Muscle of arm (tissue), 1 donor: ENCODE measurements at regions not wholly inside any gene's neighbourhood (a gene's known extent, or its start where the extent isn't known, plus 50 kb on each side); places are given as distances from the start of the nearest gene placed in this dataset.
A peak's percentile ranks its signal among the peaks of the same experiment; 100 is the strongest.

Experiments used
- DNase-seq: peaks from one replicate; pipeline ENCODE4 v3.0.0-alpha.2; 2013

GRCh38 chr4:67234296-67234695 lies 311.0 kb downstream of the CENPC start:
- DNase-seq: no peak

DNA sequence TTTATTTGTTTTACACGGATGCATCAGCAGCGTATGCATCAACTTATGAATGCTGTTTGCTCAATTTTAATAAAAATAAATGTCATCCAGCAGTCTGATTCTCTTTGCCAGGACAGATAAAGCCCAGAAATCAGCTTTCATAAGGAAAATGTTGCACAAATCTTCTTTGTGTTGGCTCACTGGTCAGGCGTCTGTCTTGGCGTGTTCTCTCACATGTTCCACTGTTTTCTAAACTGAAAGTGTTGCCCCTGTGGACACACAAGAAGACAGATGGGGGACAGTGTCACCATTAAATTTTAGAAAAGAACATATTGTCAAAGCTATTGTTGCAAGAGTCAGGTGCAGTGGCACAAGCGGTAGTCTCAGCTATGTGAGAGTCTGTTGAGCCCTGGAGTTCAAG lies 316.2 kb downstream of the CENPC start:
- DNase-seq: no peak

GRCh38 chr4:67220861-67221260 lies 324.4 kb downstream of the CENPC start:
- DNase-seq: no peak

DNA sequence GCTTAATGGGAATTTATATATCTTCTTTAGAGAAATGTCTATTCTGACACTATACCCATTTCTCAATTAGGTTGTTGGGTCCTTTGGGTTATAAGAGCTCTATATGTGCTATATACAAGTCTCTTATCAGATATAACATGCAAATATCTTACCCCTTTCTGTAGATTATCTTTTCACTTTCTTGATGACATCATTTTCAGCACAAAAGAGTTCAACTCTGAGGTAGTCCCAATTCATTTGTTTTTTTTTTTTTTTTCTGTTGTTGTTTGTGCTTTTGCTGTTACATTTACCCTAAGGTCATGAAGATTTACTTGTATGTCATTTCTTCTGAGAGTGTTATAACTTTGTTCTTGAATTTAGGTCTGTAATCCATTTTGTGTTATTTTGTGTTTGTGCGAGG lies 326.4 kb downstream of the CENPC start:
- DNase-seq: no peak

DNA sequence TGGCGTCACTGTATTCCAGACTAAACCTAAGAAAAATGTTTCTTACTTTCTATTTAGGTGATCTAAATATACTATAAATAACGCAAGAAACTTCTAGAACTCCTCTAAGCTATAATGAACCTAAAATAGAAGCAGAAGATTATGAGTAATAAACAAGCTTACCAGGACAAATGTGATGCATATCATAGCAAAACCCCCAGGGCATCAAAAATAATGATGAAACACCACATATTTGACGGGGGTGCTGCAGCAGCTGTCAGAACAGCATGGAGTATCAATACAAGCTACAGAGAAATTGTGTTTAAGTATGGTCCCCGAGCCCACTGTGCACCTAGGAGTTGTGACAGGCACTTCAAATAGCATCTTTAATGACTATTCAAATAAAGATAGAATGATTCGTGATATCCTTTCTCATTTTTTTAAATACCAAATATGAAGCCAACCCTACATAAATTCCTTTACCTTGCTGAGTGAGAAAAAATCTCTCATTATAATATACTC lies 337.3 kb downstream of the CENPC start:
- no peak for DNase-seq

DNA sequence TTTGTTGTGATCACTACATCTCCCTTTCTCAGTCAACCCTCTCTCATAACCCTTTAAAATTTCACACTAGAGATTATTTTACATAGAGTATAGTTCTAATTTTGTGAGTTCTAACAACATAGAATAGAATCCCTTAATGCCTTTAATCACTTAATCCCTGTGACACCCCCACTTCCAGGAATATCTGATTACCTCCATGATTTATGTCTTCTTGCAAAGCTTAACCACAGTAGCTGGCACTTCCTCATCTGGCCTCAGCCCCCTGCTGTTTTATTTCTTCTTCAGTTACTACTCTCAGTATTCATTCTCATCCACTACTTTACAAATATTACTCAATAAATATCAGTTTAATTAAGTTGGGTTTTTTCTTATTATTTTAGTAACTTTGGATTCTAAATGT lies 340.9 kb downstream of the CENPC start:
- no peak for DNase-seq

GRCh38 chr4:67201334-67201733 lies 344.0 kb downstream of the CENPC start:
- DNase-seq: no peak

GRCh38 chr4:67198727-67199126 lies 346.6 kb downstream of the CENPC start:
- DNase-seq: peak; percentile 6

GRCh38 chr4:67167849-67168248 lies 377.5 kb downstream of the CENPC start:
- no peak for DNase-seq

- DNase-seq: no peak
Measured at GRCh38 chr4:67162690-67163089, 382.6 kb downstream of the CENPC start.

- no peak for DNase-seq
Measured at GRCh38 chr4:67161311-67161710, 384.0 kb downstream of the CENPC start.

- no peak for DNase-seq
Measured at GRCh38 chr4:67160394-67160793, 384.9 kb downstream of the CENPC start.

DNA sequence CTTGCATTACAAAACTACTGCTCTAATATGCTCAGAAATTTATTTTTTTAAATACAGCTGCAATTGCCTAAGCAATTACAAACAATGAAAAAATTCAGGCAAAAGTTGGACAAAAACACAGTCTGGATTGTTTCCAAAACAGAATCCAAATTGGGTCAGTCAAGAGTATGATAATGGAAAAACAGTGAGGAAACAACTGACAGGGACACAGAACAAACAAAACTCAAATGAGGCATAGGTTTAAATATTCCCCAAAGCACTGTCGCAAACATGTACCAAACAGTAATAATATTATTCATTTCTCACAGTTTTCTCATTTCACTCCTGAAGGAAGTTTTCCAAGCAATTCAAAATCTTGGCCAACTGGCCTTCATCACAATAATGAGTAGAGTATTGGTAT lies 386.6 kb downstream of the CENPC start:
- peak; percentile 16 for DNase-seq

DNA sequence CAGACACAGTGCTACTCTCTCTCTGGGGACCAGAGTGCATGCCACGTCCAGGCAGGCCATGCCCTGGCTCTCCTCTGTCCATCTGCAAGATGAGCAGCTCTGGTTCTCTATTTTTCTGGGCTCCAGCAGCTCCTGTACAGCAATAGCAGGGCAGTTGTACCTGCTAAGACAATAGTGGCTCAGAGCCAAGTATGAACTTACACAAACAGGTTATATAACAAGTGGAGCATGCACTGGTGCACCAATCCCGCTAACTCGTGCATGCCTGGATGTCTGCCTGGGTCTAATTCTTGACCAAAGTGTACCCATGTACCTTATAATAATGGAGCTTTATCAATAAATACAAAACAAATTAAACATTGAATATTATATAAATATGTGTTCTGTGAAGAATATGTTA lies 392.3 kb downstream of the CENPC start:
- DNase-seq: no peak

- DNase-seq: no peak
Measured at GRCh38 chr4:67151376-67152343, 393.6 kb downstream of the CENPC start.

DNA sequence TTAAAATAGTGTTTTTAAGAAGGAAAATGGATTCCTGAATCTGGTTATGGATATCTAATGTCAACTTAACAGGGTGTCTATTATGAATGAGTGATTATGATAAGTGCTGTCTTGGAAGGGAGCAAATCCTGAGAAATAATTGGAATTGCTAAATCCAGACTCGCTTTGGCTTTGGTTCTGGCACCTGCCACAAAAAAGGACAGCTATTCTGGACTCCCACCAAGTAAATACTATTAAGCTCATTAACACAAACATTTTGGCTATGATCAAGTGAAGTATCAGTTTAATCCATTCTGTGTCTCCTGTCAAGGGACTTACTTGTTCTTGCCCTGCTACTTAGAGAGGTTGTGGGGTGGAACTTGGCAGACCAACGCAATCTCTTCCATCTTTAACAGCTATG lies 403.7 kb downstream of the CENPC start:
- no peak for DNase-seq

DNA sequence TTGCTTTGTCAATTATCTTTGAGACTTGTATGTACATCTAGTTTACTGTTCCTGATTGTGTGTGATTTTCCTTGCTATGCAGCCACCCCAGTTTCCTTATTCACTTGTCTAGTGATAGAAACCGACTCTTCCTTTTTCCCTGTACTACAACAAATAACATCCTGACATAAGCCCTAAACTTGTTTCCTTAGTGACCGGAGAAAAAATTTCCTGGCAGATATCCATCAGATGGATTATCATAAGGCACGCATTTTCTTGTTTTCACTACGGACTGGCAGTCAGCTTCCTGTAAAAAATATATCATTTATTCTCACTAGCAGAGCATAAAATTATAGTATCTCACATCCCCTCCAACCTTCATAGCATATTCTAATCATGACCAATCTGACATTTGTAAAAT lies 410.7 kb downstream of the CENPC start:
- DNase-seq: no peak

DNA sequence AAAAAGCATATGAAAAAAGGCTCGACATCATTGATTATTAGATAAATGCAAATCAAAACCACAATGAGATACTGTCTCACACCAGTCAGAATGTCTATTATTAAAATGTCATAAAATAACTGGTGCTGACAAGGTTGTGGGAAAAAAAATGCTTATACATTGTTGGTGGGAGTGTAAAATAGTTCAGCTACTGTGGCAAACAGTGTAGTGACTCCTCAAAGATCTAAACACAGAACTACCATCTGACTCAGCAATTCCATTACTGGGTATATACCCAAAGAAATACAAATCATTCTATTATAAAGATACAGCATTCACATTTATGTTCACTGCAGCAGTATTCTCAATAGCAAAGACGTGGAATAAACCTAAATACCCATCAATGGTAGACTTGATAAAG lies 412.1 kb downstream of the CENPC start:
- no peak for DNase-seq

DNA sequence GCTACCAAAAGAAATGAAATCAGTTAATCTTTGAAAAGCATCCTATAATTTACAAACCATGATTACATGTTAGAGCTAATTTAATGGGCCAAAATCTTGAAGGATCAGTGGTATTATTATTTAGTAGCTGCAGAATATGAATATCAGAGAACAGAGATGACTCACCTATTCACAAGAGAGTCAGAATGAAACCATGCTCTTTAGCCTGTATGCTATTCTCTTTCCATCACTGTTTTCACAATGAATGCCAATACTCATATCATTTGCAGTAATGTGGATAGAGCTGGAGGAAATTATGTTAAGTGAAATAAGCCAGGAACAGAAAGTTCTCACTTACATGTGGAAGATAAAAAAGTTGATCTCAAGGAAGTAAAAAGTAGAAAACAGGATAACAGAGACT lies 414.1 kb downstream of the CENPC start:
- no peak for DNase-seq

DNA sequence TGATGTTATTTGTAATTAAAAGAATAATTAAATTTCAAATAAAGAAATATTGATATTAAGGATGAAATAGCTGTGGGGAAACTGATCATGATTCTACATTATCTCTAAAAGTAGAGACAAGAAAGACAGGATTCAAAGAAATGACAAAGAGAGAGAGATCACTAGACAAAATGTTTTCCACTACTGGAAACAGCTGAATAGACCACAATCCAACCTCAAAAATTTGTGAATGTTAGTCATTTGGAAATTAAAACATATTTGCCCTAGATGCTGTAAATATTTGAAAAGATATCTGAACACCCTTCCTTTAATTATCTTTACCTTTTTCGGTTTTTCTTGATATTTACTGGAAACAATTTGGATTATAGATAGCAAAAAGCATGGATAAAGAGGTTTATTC lies 414.9 kb downstream of the CENPC start:
- no peak for DNase-seq

DNA sequence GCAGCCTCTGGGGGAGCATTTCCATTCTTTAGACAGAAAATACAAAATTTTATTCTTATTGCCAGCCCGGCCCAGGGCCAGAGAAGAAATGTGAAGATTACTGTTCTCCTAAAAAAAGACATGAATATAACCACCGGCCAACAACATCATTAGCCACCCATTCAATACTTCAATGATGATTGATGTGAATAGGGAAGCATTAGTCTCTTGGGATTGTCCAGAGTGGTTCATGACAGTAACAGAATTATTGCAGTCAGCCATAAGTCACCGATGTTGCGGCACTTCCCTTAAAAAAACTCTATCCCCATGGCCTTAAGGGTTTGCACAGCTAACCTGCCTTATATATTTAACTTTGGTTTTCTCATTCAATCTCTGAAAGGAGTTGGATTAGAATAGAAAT lies 418.7 kb downstream of the CENPC start:
- DNase-seq: no peak

- DNase-seq: no peak
Measured at GRCh38 chr4:67125636-67126514, 419.4 kb downstream of the CENPC start.

GRCh38 chr4:67124716-67125115 lies 420.6 kb downstream of the CENPC start:
- no peak for DNase-seq
